ENCODE measurements at regions not wholly inside any gene's neighbourhood (a gene's known extent, or its start where the extent isn't known, plus 50 kb on each side); places are given as distances from the start of the nearest gene placed in this dataset.

GRCh38 chr6:134432036-134432435, 114.1 kb upstream of the SGK1 start:
- H3K9me3 Mint-ChIP-seq, result no peaks in the 10 kb centered on the region
- H3K36me3 Mint-ChIP-seq, result no peaks in the 10 kb centered on the region
- no peak overlapping the region for H3K4me2 ChIP-seq
- H3K36me3 ChIP-seq, result no peaks in the 10 kb centered on the region
- no peaks in the 10 kb centered on the region for H3K79me2 ChIP-seq (ENCODE audit: low read depth)
- no peaks in the 10 kb centered on the region for H4K20me1 ChIP-seq (ENCODE audit: low read depth)
- peaks cover 11% of the 10 kb centered on the region for H3K4me1 Mint-ChIP-seq
- TF ChIP-seq EZH2 (IDR thresholded peaks at IDR 0.05) (no peak), EZH2phosphoT487 (IDR thresholded peaks at IDR 0.05) (no peak), CTCF (IDR thresholded peaks at IDR 0.05) (no peak)
- H3F3A ChIP-seq (ENCODE audit: low read depth), result no peaks in the 10 kb centered on the region
- no peak overlapping the region for H3K27ac Mint-ChIP-seq
- H3K27ac ChIP-seq, result no peak overlapping the region
- no peak overlapping the region for H3K4me3 Mint-ChIP-seq
- H3K4me3 ChIP-seq, result no peak overlapping the region
- no peaks in the 10 kb centered on the region for H3K4me1 ChIP-seq
- H3K9me3 ChIP-seq (ENCODE audit: low read depth), result no peaks in the 10 kb centered on the region
- no peak for DNase-seq (ENCODE audit: low spot score)
- H3K27me3 ChIP-seq, result no peaks in the 10 kb centered on the region
- no peak overlapping the region for H2AFZ ChIP-seq (replicated peaks)
- H3K27me3 Mint-ChIP-seq (ENCODE audit: insufficient read depth, low read depth), result no peaks in the 10 kb centered on the region
- no peak overlapping the region for H3K9ac ChIP-seq

DNA sequence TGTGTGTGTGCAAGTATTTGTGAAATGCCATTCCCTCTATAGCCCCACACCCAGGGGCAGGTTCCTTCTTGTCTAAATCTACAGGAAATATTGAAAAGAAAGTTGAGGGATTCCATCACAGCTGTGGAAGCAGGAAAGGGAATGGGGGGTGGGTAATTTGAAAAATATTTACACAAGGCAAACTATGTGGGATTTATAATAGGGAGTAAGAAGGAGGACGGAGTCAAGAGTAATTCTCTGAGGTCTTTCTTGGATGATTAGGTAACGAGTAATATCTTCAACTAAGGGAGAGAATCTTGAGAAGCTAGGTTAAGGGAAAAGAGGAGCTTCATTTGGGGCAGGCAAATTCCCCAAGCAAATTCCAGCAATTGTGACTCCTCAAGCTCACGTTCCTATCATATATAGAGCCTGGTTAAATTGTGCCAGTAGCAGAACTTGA, 113.5 kb upstream of the SGK1 start:
- H3F3A ChIP-seq (ENCODE audit: low read depth), result no peaks in the 10 kb centered on the region
- H3K27ac Mint-ChIP-seq, result no peak overlapping the region

DNA sequence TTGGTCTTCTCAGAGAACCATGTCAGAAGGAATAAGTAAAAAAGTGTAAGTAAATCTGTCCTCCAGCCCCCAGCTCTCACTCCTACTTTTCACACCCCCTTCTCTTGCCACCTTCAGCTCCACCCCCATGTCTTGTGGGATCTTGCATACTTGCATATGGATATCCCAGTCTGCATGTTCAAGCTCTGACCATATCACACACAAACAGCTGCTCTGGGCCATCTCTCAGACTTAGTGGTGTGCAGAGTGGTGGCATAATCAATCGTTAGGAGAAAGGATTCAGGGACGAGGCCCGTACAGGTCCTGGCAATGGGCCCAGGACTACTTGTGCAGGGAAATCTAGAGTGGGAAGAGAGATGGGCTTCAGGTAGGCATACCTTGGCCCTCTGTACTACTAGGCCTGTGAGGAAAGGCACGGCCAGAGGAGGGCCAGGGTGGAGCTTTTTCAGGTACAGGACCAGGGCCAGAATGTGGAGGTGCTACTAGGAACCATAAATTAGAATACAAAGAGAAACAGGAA, 112.0 kb upstream of the SGK1 start:
- no peak overlapping the region for H3K27ac ChIP-seq
- Mint-ChIP-seq H3K27me3 (ENCODE audit: insufficient read depth, low read depth) (peaks cover 2% of the 10 kb centered on the region), H3K4me1 (no peaks in the 10 kb centered on the region), H3K36me3 (no peaks in the 10 kb centered on the region), H3K9me3 (no peaks in the 10 kb centered on the region), H3K27ac (no peak overlapping the region), H3K4me3 (no peak overlapping the region)
- H2AFZ ChIP-seq (replicated peaks), result no peak overlapping the region
- H3K27me3 ChIP-seq, result no peaks in the 10 kb centered on the region
- no peaks in the 10 kb centered on the region for H3K36me3 ChIP-seq
- H3K4me2 ChIP-seq, result no peak overlapping the region
- H4K20me1 ChIP-seq (ENCODE audit: low read depth), result no peaks in the 10 kb centered on the region
- no peak overlapping the region for H3K9ac ChIP-seq
- H3K79me2 ChIP-seq (ENCODE audit: low read depth), result no peaks in the 10 kb centered on the region
- H3K9me3 ChIP-seq (ENCODE audit: low read depth), result no peaks in the 10 kb centered on the region
- no peaks in the 10 kb centered on the region for H3F3A ChIP-seq (ENCODE audit: low read depth)
- no peaks in the 10 kb centered on the region for H3K4me1 ChIP-seq
- no peak for DNase-seq (ENCODE audit: low spot score)
- H3K4me3 ChIP-seq, result no peak overlapping the region
- TF ChIP-seq CTCF (IDR thresholded peaks at IDR 0.05) (no peak), EZH2phosphoT487 (IDR thresholded peaks at IDR 0.05) (no peak), EZH2 (IDR thresholded peaks at IDR 0.05) (no peak)

More for the DNA sequence above, 113.5 kb upstream of the SGK1 start:
- Mint-ChIP-seq H3K4me1 (peaks cover 8% of the 10 kb centered on the region), H3K27me3 (ENCODE audit: insufficient read depth, low read depth) (no peaks in the 10 kb centered on the region), H3K9me3 (no peaks in the 10 kb centered on the region), H3K4me3 (no peak overlapping the region), H3K36me3 (no peaks in the 10 kb centered on the region)
- no peak overlapping the region for H3K27ac ChIP-seq
- H3K36me3 ChIP-seq, result no peaks in the 10 kb centered on the region
- no peak overlapping the region for H3K4me2 ChIP-seq
- no peaks in the 10 kb centered on the region for H4K20me1 ChIP-seq (ENCODE audit: low read depth)
- H3K4me1 ChIP-seq, result no peaks in the 10 kb centered on the region
- no peak overlapping the region for H3K9ac ChIP-seq
- no peak overlapping the region for H3K4me3 ChIP-seq
- H3K9me3 ChIP-seq (ENCODE audit: low read depth), result no peaks in the 10 kb centered on the region
- no peak overlapping the region for H2AFZ ChIP-seq (replicated peaks)
- H3K27me3 ChIP-seq, result no peaks in the 10 kb centered on the region
- no peak for DNase-seq (ENCODE audit: low spot score)
- no peaks in the 10 kb centered on the region for H3K79me2 ChIP-seq (ENCODE audit: low read depth)
- no peak for TF ChIP-seq CTCF (IDR thresholded peaks at IDR 0.05)
- TF ChIP-seq EZH2 (IDR thresholded peaks at IDR 0.05), result no peak
- TF ChIP-seq EZH2phosphoT487 (IDR thresholded peaks at IDR 0.05), result no peak

Measured in neural progenitor cell (in vitro differentiated cells).